Left lung (tissue), 4 donors: ENCODE measurements at regions not wholly inside any gene's neighbourhood (a gene's known extent, or its start where the extent isn't known, plus 50 kb on each side); places are given as distances from the start of the nearest gene placed in this dataset.
"Not testable (repeated sequence)": the region's sequence is repeated elsewhere in the genome, so short reads cannot be mapped to it uniquely, and the experiment has no call there.

Source experiments
- ATAC-seq: fragments of 200-7000 bp; cut with Tn5 transposase; one replicate; pipeline ENCODE4 v1.9.1; 2020; ENCODE audit warnings: moderate library complexity
- DNase-seq, 4 donors: peaks; one replicate each; pipeline ENCODE4 v3.0.0-alpha.2; 2013 to 2020
- H3K27ac ChIP-seq, 2 donors: fragments of 200-600 bp; sonication (generic) in 1 of 2; one replicate each; pipeline versions ENCODE4 v1.5.0 to v1.8.0; 2020 to 2021
- H3K27me3 ChIP-seq, 2 donors: fragments of 200-600 bp; sonication (generic) in 1 of 2; one replicate each; pipeline versions ENCODE4 v1.5.0 to v1.8.0; 2020 to 2021
- H3K36me3 ChIP-seq, 2 donors: fragments of 200-600 bp; sonication (generic) in 1 of 2; one replicate each; pipeline versions ENCODE4 v1.5.0 to v1.8.0; 2020 to 2021
- H3K4me1 ChIP-seq, 2 donors: fragments of 200-600 bp; one replicate each; pipeline ENCODE4 v1.8.0; 2021
- H3K4me3 ChIP-seq, 2 donors: fragments of 200-600 bp; sonication (generic) in 1 of 2; one replicate each; pipeline versions ENCODE4 v1.5.0 to v1.8.0; 2020 to 2021; ENCODE audit warnings: mild to moderate bottlenecking in 1 of 2
- H3K9me3 ChIP-seq, 2 donors: fragments of 200-600 bp; sonication (generic) in 1 of 2; one replicate each; pipeline versions ENCODE4 v1.5.0 to v1.8.0; 2020 to 2021
- intact Hi-C, 2 donors: fragments of 100-400 bp; cut with DNase I; formaldehyde crosslinking; loops; one replicate each; pipeline versions ENCODE4 v1.11.2 to v1.14.2; 2022
- donor health status: DM: no; HTN: yes; CAD: no.
- donor health status: DM: no; HTN: no; CAD: no.

GRCh38 chr15:21735837-21736236 is 141.7 kb downstream of the POTEB start:
- intact Hi-C loops, H3K9me3 ChIP-seq, H3K27ac ChIP-seq, DNase-seq, H3K36me3 ChIP-seq, H3K4me1 ChIP-seq, H3K27me3 ChIP-seq, H3K4me3 ChIP-seq, ATAC-seq: not testable (repeated sequence)

GRCh38 chr15:21735368-21735767 is 142.2 kb downstream of the POTEB start:
- intact Hi-C loops, H3K36me3 ChIP-seq, H3K4me1 ChIP-seq, H3K27me3 ChIP-seq, ATAC-seq, H3K27ac ChIP-seq, DNase-seq, H3K4me3 ChIP-seq, H3K9me3 ChIP-seq: not testable (repeated sequence)

- not testable (repeated sequence) for H3K27me3 ChIP-seq
Measured at GRCh38 chr15:21731496-21731895, 146.0 kb downstream of the POTEB start.

GRCh38 chr15:21730427-21731405 is 146.8 kb downstream of the POTEB start:
- H3K27ac ChIP-seq, H3K27me3 ChIP-seq, H3K4me1 ChIP-seq, H3K9me3 ChIP-seq, H3K4me3 ChIP-seq, DNase-seq, H3K36me3 ChIP-seq, intact Hi-C loops: not testable (repeated sequence)
- peak; percentile 88 for ATAC-seq

More at GRCh38 chr15:21731496-21731895, 146.0 kb downstream of the POTEB start:
- intact Hi-C loops, DNase-seq, H3K9me3 ChIP-seq, H3K4me3 ChIP-seq, H3K36me3 ChIP-seq, H3K4me1 ChIP-seq, ATAC-seq, H3K27ac ChIP-seq: not testable (repeated sequence)

GRCh38 chr15:21724988-21725387 is 152.5 kb downstream of the POTEB start:
- H3K27me3 ChIP-seq, ATAC-seq, intact Hi-C loops: not testable (repeated sequence)

GRCh38 chr15:21721115-21721514 is 156.4 kb downstream of the POTEB start:
- H3K27ac ChIP-seq, ATAC-seq, H3K4me1 ChIP-seq, DNase-seq, H3K36me3 ChIP-seq, H3K9me3 ChIP-seq, intact Hi-C loops, H3K27me3 ChIP-seq, H3K4me3 ChIP-seq: not testable (repeated sequence)

More at GRCh38 chr15:21724988-21725387, 152.5 kb downstream of the POTEB start:
- not testable (repeated sequence) for H3K4me1 ChIP-seq, DNase-seq, H3K27ac ChIP-seq, H3K4me3 ChIP-seq, H3K9me3 ChIP-seq, H3K36me3 ChIP-seq

- H3K9me3 ChIP-seq, DNase-seq, H3K36me3 ChIP-seq, intact Hi-C loops, H3K4me3 ChIP-seq, H3K27me3 ChIP-seq, H3K27ac ChIP-seq, H3K4me1 ChIP-seq, ATAC-seq: not testable (repeated sequence)
Measured at GRCh38 chr15:21718779-21719178, 158.8 kb downstream of the POTEB start.

- H3K27me3 ChIP-seq, H3K4me1 ChIP-seq, H3K9me3 ChIP-seq, H3K4me3 ChIP-seq, H3K27ac ChIP-seq, ATAC-seq, DNase-seq, H3K36me3 ChIP-seq, intact Hi-C loops: not testable (repeated sequence)
Measured at GRCh38 chr15:21718108-21718507, 159.4 kb downstream of the POTEB start.

GRCh38 chr15:21717661-21718060 is 159.9 kb downstream of the POTEB start:
- intact Hi-C loops, H3K9me3 ChIP-seq, H3K27me3 ChIP-seq, H3K4me1 ChIP-seq, DNase-seq, H3K4me3 ChIP-seq, H3K36me3 ChIP-seq, H3K27ac ChIP-seq, ATAC-seq: not testable (repeated sequence)

GRCh38 chr15:21705480-21705879 is 172.1 kb downstream of the POTEB start:
- H3K27me3 ChIP-seq, H3K4me3 ChIP-seq, H3K27ac ChIP-seq, H3K36me3 ChIP-seq, intact Hi-C loops, DNase-seq, H3K9me3 ChIP-seq, H3K4me1 ChIP-seq: not testable (repeated sequence)
- peak; percentile 38 for ATAC-seq

GRCh38 chr15:21698620-21699019 is 178.9 kb downstream of the POTEB start:
- ATAC-seq, DNase-seq, H3K27ac ChIP-seq, H3K27me3 ChIP-seq, intact Hi-C loops, H3K4me1 ChIP-seq, H3K9me3 ChIP-seq, H3K36me3 ChIP-seq, H3K4me3 ChIP-seq: not testable (repeated sequence)

- H3K27me3 ChIP-seq, H3K9me3 ChIP-seq, intact Hi-C loops, H3K27ac ChIP-seq, DNase-seq, H3K4me3 ChIP-seq, H3K4me1 ChIP-seq, H3K36me3 ChIP-seq, ATAC-seq: not testable (repeated sequence)
Measured at GRCh38 chr15:21695089-21695488, 182.4 kb downstream of the POTEB start.

- H3K27me3 ChIP-seq, DNase-seq, intact Hi-C loops, H3K4me3 ChIP-seq, H3K4me1 ChIP-seq, H3K9me3 ChIP-seq, H3K27ac ChIP-seq, ATAC-seq, H3K36me3 ChIP-seq: not testable (repeated sequence)
Measured at GRCh38 chr15:21692471-21693102, 184.9 kb downstream of the POTEB start.
